SK-N-SH treated with all-trans-retinoic acid at 6 μM for 48 hours (cell line): ENCODE measurements at regions not wholly inside any gene's neighbourhood (a gene's known extent, or its start where the extent isn't known, plus 50 kb on each side); places are given as distances from the start of the nearest gene placed in this dataset.

Source experiments
- ATAC-seq: fragments of 200-7000 bp; cut with Tn5 transposase; 3 replicates; pipeline ENCODE4 v1.9.1; 2020; ENCODE audit warnings: mild to moderate bottlenecking, moderate library complexity
- ARNTL ChIP-seq: fragments of 450-650 bp; formaldehyde crosslinking; IDR thresholded peaks from 2 replicates; pipeline ENCODE4 v1.5.0; 2020; ENCODE audit warnings: low read depth, mild to moderate bottlenecking, moderate library complexity, borderline replicate concordance
- OSR1 ChIP-seq: fragments of 250-450 bp; sonication (Bioruptor Pico); IDR thresholded peaks from 2 replicates; pipeline ENCODE4 v1.8.0; 2022; ENCODE audit warnings: moderate library complexity, mild to moderate bottlenecking, inconsistent platforms
- POU6F1 ChIP-seq: fragments of 250-450 bp; sonication (Bioruptor Pico); IDR thresholded peaks from 2 replicates; pipeline ENCODE4 v1.8.0; 2021; ENCODE audit warnings: low read depth, mild to moderate bottlenecking, moderate library complexity, borderline replicate concordance
- PPARA ChIP-seq: fragments of 250-450 bp; sonication (Bioruptor Pico); IDR thresholded peaks from 2 replicates; pipeline ENCODE4 v1.5.0; 2020; ENCODE audit warnings: mild to moderate bottlenecking, borderline replicate concordance
- RARB ChIP-seq: fragments of 250-450 bp; sonication (Bioruptor Pico); IDR thresholded peaks from 2 replicates; pipeline ENCODE4 v1.8.0; 2021; ENCODE audit warnings: mild to moderate bottlenecking, moderate library complexity
- TCF4 ChIP-seq: fragments of 250-450 bp; sonication (Bioruptor Pico); IDR thresholded peaks from 2 replicates; pipeline ENCODE4 v1.8.0; 2021; ENCODE audit warnings: mild to moderate bottlenecking, moderate library complexity, borderline replicate concordance
- TOX ChIP-seq: fragments of 250-450 bp; sonication (Bioruptor Pico); IDR thresholded peaks from 2 replicates; pipeline ENCODE4 v1.8.0; 2021; ENCODE audit warnings: mild to moderate bottlenecking, moderate library complexity, borderline replicate concordance
- ZC3H10 ChIP-seq: fragments of 250-450 bp; sonication (Bioruptor Pico); IDR thresholded peaks from 2 replicates; pipeline ENCODE4 v1.5.1; 2021; ENCODE audit warnings: mild to moderate bottlenecking, moderate library complexity
- ZFP3 ChIP-seq: fragments of 250-450 bp; sonication (Bioruptor Pico); IDR thresholded peaks from 2 replicates; pipeline ENCODE4 v1.5.0; 2020; ENCODE audit warnings: mild to moderate bottlenecking, moderate library complexity
- ZNF565 ChIP-seq: fragments of 450-650 bp; formaldehyde crosslinking; conservative IDR thresholded peaks from 2 replicates; pipeline ENCODE4 v1.5.0; 2020; ENCODE audit warnings: low read depth, mild to moderate bottlenecking, moderate library complexity
- ZNF70 ChIP-seq: fragments of 450-650 bp; formaldehyde crosslinking; IDR thresholded peaks from 2 replicates; pipeline ENCODE4 v1.5.0; 2020; ENCODE audit warnings: mild to moderate bottlenecking, moderate library complexity
- TF ChIP-seq, protein P1 (sequence below): fragments of 250-450 bp; sonication (Bioruptor Pico); IDR thresholded peaks from 2 replicates; pipeline ENCODE4 v1.8.0; 2020; ENCODE audit warnings: mild to moderate bottlenecking, moderate library complexity, borderline replicate concordance
- TF ChIP-seq, protein P2 (sequence below): fragments of 250-450 bp; sonication (Bioruptor Pico); IDR thresholded peaks from 2 replicates; pipeline ENCODE4 v1.5.1; 2021; ENCODE audit warnings: mild to moderate bottlenecking, moderate library complexity

GRCh38 chr7:26612742-26613141 is 251.6 kb downstream of the SKAP2 start:
- no peak for TF ChIP-seq ZC3H10 (CRISPR knock-in tag)
- no peak for TF ChIP-seq ARNTL
- TF ChIP-seq TCF4 = no peak
- TF ChIP-seq, protein P1, sequence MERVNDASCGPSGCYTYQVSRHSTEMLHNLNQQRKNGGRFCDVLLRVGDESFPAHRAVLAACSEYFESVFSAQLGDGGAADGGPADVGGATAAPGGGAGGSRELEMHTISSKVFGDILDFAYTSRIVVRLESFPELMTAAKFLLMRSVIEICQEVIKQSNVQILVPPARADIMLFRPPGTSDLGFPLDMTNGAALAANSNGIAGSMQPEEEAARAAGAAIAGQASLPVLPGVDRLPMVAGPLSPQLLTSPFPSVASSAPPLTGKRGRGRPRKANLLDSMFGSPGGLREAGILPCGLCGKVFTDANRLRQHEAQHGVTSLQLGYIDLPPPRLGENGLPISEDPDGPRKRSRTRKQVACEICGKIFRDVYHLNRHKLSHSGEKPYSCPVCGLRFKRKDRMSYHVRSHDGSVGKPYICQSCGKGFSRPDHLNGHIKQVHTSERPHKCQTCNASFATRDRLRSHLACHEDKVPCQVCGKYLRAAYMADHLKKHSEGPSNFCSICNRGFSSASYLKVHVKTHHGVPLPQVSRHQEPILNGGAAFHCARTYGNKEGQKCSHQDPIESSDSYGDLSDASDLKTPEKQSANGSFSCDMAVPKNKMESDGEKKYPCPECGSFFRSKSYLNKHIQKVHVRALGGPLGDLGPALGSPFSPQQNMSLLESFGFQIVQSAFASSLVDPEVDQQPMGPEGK = no peak

DNA sequence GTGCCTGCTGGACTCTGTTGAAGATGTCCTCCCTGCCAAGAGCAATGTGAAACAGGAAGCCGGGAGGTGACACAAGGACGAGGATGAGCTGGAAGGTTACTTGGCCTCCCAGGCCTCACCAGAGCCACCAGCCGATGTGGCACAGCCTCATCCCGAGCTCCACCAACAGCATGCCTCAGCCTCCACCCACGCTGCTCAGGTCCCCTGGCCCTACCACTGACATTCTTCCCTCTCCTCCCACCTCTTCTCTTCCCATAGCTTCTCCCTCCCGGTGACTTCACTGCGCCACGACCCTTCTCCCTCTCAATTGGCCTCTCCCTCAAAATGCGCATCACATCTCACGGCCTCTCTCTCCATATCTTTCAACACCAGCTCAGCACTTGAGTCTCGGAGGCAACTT is 249.9 kb downstream of the SKAP2 start:
- no peak for ATAC-seq
- TF ChIP-seq ZNF70 (CRISPR knock-in tag) = no peak
- TF ChIP-seq TOX (CRISPR knock-in tag) = no peak

More at GRCh38 chr7:26612742-26613141, 251.6 kb downstream of the SKAP2 start:
- ATAC-seq = no peak

DNA sequence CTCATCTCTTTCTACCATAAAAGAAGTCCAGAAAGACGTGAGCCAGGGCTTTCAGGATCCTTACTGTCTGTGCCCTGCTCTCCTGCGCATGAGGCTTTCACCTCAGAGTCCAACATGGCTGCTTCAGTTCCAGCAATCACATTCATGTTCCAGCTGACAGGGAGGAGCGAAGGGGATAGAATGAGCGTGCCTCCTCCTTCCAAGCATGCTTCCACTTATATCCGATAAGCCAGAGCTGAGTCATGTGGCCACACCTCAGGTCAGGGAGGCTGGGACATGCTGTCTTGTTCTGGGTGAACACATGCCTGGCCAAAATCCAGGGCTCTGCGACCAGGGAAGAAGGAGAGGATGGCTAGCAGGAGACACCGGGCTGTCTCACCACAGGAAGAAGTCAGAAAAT is 248.2 kb downstream of the SKAP2 start:
- TF ChIP-seq, protein P2, sequence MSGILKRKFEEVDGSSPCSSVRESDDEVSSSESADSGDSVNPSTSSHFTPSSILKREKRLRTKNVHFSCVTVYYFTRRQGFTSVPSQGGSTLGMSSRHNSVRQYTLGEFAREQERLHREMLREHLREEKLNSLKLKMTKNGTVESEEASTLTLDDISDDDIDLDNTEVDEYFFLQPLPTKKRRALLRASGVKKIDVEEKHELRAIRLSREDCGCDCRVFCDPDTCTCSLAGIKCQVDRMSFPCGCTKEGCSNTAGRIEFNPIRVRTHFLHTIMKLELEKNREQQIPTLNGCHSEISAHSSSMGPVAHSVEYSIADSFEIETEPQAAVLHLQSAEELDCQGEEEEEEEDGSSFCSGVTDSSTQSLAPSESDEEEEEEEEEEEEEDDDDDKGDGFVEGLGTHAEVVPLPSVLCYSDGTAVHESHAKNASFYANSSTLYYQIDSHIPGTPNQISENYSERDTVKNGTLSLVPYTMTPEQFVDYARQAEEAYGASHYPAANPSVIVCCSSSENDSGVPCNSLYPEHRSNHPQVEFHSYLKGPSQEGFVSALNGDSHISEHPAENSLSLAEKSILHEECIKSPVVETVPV (CRISPR knock-in tag) = no peak
- TF ChIP-seq RARB (CRISPR knock-in tag) (no peak), PPARA (CRISPR knock-in tag) (no peak), ZNF565 (no peak), POU6F1 (CRISPR knock-in tag) (no peak), OSR1 (CRISPR knock-in tag) (no peak)
- ATAC-seq = no peak

- ATAC-seq = no peak
- TF ChIP-seq ZFP3 = no peak
Observed at GRCh38 chr7:26617066-26617465, 247.3 kb downstream of the SKAP2 start.
